Superior temporal gyrus (tissue), 1 donor: ENCODE measurements at regions not wholly inside any gene's neighbourhood (a gene's known extent, or its start where the extent isn't known, plus 50 kb on each side); places are given as distances from the start of the nearest gene placed in this dataset.

Experiments used
- DNase-seq: peaks from one replicate; pipeline ENCODE4 v3.0.0-alpha.2; 2016; ENCODE audit errors: extremely low spot score

DNA sequence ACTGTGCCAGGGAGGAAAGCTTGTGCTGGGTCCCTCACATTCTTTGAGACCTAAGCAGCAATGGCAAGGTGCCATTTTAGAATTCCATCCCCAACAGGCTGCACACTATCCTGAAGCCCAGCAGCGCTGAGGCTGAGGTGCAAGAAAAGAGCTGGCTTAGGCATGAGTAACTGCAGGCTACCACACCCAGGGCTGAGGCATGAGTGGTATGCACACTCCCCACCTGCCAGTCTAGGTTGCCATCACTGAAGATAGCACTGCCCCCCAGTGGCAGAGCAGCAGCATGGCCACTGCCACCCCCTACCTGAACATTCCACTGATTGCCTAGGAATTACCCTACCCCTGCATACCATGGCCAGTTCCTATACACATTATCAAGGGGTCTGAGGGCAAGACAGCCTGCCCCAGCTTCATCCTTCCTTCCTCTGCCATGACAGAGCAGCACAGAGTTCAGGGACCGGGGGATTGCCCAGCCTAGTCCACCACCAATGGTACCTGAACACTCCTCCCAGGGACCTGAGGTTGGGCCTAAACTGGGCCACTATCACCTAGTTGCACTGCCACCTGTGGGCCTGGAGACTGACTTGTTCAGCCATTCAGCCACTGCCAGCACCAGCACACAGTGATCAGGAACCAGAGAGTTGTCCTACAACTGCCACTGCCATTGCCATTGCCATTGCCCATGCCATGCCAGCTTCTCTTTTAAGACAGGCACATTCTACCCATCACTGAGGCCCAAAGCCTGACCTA, 129.8 kb downstream of the SATB1 start:
- DNase-seq: no peak

DNA sequence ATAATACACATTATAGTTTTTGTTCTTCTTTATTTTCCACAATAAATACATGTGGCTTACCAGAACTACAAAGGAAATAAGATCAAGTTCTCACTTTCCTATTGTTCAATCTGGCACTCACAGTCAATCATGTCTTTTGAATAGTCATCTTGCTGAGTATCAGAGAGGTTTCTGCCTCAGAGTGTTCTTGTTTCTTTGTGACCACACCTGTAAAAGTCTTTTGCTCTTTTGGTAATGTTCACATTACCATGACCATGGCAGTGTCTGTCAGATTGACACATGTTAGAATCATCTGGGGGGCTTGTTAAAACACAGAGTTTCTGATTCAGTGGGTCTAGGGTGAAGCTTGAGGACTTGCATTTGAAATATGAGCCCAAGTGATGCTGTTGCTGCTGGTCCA, 135.0 kb downstream of the SATB1 start:
- DNase-seq: no peak

DNA sequence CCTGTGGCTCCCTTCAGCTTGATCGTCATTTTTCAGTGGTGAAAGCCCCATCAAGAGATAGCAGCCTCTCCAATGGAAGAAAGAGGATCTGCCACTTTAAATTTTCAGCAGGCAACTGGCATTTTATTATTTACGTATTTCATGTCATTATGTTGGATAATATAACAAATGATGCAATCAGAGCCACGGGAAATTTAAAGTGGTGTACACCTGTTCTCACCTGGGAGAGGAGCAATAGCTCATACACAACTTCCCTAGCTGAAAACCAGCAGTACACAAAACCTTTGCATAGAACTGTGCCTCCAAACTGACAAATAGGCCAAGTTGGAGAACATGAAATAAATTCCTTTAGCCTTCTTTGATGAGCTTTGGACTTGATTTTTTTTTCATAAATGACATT, 136.9 kb downstream of the SATB1 start:
- DNase-seq: no peak

GRCh38 chr3:18284716-18285115, 140.4 kb downstream of the SATB1 start:
- no peak for DNase-seq

- no peak for DNase-seq
Observed at GRCh38 chr3:18283680-18284079, 141.5 kb downstream of the SATB1 start.

DNA sequence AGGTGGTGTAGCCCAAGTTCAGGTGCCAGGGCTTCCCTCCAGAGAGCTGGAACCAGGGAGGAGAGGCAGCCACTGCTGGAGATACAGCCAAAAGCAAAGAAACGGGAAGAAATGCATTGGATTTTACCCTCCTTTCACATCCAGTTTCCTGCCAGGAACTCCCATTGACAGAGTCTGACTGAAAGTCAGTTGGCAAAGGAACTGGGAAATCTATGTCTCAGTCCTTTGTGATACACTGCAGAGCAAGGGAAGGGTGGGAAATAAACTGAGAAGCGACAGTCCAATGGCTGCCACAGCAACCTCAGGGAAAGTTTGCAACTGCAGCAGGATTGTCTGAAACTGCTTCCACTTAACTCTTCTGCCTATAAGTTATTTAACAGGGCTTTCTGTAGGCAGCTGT, 142.6 kb downstream of the SATB1 start:
- DNase-seq: no peak

- DNase-seq: no peak
Observed at GRCh38 chr3:18279226-18279737, 145.9 kb downstream of the SATB1 start.

DNA sequence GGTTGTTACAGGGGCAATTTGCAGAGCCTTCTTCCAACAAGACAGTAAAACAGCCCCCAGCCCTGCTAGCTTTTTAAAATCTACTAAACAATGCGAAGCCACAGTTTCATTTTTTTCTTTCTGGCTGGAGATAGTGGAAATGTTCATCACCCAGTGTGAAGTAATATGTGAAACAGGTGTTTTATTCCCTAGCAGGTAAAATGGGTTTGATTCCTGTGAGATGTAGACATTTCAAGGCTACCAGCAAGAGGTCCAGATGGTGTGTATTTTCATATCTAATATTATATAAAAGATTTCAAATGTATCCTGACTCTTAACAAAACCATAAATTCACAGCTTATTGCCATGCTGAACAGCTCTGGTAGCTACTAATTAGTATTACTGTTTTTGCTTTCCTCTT, 160.3 kb downstream of the SATB1 start:
- no peak for DNase-seq

DNA sequence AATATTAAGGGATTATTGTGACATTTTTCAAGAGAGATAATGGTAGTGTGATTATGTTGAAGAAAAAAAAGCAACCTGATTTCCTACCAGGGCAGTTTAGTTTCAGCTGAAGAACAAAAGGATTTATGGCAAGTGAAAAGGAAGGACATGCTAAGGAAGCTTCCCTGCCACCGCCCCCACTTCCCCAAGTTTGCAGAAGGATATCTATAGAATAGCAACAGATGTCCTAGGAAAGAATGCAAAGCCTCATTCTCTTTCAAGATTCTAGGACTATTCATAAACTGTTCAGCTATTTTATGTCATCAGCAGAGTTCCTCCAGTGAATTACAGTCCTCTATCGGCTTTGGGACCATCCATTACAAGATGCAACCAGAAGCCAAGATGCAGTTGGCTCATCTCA, 160.8 kb downstream of the SATB1 start:
- no peak for DNase-seq

DNA sequence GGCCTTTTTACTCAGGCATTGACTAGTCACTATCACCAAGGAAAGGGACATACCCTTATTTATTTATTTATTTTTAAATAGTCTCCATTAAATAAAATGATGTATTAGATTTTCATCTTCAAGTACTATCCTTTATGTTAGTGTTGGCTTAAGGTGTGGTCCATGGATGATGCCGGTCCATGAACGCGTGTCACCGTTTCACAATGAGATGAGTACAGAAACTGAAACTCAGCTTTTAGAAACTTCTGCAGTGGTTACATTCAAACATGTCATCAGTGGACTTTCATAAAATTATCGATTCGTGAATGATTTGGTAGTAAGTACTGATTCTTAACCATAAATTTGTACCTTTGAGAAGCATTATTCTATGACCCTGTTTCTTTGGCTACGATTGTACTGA, 166.6 kb downstream of the SATB1 start:
- DNase-seq: no peak

- DNase-seq: no peak
Observed at GRCh38 chr3:18252578-18252977, 172.6 kb downstream of the SATB1 start.

DNA sequence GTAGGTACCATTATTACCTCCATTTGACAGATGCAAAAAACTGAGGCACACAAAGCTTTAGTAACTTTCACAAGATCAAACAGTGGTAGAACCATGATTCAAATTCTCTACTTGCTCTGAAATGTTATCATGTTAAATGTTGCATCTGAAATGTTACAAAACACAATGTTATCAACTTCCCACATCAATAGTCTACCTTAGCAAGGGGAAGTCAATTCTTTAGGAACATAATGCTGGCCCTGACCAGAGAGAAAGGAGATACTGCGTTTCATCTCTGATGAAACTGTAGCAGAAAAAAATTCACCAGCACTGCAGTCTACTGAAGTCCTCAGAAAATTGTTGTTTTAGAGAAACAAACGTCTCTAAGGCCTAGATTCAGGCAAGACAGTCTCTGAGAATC, 174.1 kb downstream of the SATB1 start:
- DNase-seq: no peak

DNA sequence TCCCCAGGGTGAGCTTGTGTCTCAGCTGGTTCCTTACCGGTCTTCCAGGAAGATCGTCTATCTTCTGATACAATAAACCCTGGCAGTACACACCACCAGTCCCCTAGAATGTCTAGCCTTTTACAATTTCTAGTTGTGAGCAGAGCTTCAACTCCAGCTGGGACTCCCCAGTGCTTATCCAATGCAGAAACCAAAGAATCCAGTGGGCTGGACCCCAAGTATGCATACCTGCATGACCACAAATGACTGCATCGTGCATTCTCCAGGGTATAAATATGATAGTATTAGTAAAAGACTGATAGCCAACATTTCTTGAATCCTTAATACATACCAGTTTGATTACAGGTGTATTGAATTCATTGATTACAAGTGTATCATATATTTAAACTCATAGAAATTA, 176.0 kb downstream of the SATB1 start:
- DNase-seq: no peak

DNA sequence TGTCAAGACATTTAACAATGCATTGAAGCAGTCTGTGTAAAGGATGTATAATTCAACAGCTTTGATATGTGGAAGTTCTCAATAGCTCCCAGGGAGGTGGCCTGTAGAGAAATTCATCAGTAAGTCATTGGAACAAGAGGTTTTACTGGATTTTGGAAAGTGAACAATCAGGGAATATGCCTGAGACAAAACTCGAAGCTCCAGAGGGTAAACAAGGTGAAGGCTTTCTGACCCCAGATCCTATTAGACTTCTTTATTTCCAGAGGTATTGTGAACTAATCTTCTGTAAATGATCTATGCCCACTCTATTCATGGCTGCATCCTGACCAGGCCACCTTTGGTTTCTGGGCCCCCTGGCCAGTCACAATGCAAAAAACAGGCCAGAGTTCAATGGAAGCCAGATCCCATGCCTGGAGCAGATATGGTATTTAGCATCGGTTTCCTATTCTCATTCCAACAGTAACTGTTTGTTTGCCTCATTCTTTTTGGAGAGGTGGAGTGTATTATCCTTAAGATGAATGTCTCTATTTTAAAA, 177.3 kb downstream of the SATB1 start:
- DNase-seq: no peak

DNA sequence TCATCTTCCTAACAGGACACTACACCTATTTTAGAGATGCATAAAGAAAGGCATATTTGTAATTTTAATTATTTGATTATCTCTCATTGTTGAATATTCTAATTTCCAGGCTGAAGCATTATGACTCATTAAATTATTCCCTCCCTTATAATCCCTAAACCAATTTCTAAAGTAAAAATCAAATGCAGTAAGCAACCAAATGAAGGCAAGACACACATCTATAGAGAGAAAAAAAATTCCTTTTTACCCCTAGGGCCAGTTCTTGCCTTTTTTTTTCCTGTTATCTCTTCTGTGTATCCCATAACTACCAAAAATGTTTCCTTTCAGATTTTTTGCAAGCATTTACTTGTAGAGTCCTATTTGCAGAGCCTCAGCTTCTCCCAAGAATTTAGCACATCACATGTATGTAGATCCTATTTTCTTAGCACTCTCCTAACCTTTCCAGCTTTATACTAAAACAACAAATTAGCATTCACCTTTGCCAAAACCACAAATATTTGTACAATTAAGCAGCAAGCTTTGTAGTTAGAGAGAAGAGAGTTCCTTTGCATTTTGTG, 177.9 kb downstream of the SATB1 start:
- DNase-seq: no peak

GRCh38 chr3:18246336-18247060, 178.6 kb downstream of the SATB1 start:
- no peak for DNase-seq

GRCh38 chr3:18245721-18246120, 179.4 kb downstream of the SATB1 start:
- DNase-seq: no peak

GRCh38 chr3:18241837-18242236, 183.3 kb downstream of the SATB1 start:
- no peak for DNase-seq

- DNase-seq: no peak
Observed at GRCh38 chr3:18239674-18240073, 185.5 kb downstream of the SATB1 start.

DNA sequence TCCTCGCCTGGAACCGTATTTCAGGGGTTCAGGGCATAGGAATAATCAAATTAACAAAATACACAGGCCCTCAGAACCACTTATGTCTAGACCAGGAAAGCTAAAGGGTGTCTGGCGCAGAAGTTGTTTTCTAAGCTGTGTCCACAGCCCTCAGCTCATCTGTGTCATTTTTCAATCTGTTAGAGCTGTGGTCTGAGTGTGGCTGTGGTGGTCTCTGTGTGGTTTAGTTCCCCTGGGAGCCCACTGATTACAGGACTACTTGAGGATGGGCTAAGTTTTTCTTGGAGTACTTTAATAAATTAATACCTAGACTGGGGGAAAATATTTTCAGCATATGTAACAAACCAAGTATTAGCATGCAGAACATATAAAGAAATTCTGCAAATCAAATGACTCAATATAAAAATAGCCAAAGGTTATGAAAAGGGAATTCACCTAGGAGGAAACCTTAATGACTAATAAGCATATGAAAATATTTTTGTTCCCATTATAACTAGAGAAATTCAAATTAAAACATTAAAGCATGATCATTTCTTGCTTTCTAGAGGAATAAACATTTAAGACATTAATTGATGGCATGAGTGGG, 186.3 kb downstream of the SATB1 start:
- DNase-seq: no peak

- no peak for DNase-seq
Observed at GRCh38 chr3:18238332-18238731, 186.8 kb downstream of the SATB1 start.

DNA sequence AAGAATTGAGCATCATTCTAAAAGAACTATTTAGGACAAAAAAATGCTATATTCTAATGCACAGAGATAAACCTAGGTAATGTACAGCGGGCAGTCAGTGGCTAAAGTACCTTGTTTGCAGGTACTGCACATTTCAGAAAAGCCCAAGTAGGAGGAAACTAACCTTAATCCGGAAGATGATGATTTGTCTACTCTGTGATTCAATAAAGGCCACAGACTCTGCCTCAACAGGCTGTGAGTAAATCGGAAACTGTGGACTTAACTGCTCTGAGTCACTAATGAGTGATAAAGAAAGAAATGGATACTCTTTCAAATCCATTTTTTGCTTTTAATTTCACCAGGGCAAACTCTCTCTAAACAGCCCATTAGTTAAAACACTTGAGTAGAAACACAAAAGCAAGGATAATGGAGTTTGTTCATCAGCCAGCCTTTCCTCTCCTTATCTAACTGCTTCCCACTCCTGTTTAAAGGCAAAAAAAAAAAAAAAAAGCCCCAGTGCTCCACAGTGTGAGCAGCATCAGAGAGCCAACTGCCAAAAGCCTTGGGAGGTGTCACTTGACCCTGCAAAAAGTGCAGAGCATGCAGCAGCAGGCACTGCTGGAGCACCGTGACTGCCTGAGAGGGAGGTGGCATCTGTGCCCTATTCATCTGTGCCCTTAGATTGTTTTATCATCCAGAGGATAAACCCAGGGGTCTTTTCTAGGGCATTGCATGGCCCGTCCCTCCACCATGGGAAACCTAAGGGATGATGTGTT, 187.7 kb downstream of the SATB1 start:
- DNase-seq: no peak
